ENCODE measurements at regions not wholly inside any gene's neighbourhood (a gene's known extent, or its start where the extent isn't known, plus 50 kb on each side); places are given as distances from the start of the nearest gene placed in this dataset.

DNA sequence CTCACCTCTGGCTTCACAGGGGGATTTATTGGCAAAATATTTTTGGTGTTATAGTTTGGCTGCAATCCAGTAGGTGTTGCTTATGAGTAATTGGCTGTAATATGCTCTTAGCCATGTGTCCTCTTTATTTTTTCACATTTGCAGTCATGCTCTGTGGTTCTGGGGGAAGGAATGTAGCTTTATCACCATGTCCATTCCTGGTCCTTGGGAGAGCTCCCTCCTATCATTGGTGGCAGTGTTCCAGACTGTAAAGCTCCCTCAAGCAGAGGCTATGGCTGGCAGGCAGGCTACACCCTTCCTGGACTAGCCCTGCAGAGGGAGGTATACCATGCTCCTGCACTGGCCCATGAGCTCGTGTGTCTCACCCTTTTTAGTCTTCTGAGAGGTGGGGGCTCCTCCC is 120.0 kb upstream of the FSIP2 start:
- no peaks in the 10 kb centered on the region for H3K79me2 ChIP-seq (ENCODE audit: control insufficient read depth, insufficient read depth, low read length)
- FAIRE-seq = no peak
- no peaks in the 10 kb centered on the region; the same call in 1 of the 2 replicates for H3K9me3 ChIP-seq (replicated peaks; ENCODE audit: control insufficient read depth, insufficient read depth, low read depth, low read length)
- no peak for TF ChIP-seq TEAD2 (tag; IDR thresholded peaks at IDR 0.05)
- TF ChIP-seq MTA1 (IDR thresholded peaks at IDR 0.05; ENCODE audit: borderline replicate concordance) = no peak
- TF ChIP-seq SNRNP70 (optimal IDR thresholded peaks at IDR 0.05; ENCODE audit: low read depth, low read length) = no peak
- TF ChIP-seq HNRNPH1 (optimal IDR thresholded peaks at IDR 0.05; ENCODE audit: low read depth, low read length) = no peak
- TF ChIP-seq, protein P1, sequence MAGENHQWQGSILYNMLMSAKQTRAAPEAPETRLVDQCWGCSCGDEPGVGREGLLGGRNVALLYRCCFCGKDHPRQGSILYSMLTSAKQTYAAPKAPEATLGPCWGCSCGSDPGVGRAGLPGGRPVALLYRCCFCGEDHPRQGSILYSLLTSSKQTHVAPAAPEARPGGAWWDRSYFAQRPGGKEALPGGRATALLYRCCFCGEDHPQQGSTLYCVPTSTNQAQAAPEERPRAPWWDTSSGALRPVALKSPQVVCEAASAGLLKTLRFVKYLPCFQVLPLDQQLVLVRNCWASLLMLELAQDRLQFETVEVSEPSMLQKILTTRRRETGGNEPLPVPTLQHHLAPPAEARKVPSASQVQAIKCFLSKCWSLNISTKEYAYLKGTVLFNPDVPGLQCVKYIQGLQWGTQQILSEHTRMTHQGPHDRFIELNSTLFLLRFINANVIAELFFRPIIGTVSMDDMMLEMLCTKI (IDR thresholded peaks at IDR 0.05; ENCODE audit: partially characterized antibody) = no peak
- no peaks in the 10 kb centered on the region for H3K36me3 ChIP-seq (ENCODE audit: control insufficient read depth, insufficient read depth, low read length)
- WGBS (ENCODE audit: insufficient coverage, low coverage, missing lambda C conversion rate) = 0% methylated on average over 1 of the region's 1 CpG
- no peaks in the 10 kb centered on the region for H4K20me1 ChIP-seq (replicated peaks; ENCODE audit: control insufficient read depth, insufficient read depth, low read length)
- no peaks in the 10 kb centered on the region for H3K27me3 ChIP-seq (ENCODE audit: control insufficient read depth in 2 of 2, insufficient read depth in 2 of 2, low read length in 2 of 2)
- no peak overlapping the region for H2AFZ ChIP-seq (ENCODE audit: low read depth, low read length)
- H3K4me1 ChIP-seq (replicated peaks in 1 of 2; ENCODE audit: control insufficient read depth in 2 of 2, insufficient read depth in 2 of 2, low read length in 2 of 2) = no peaks in the 10 kb centered on the region
- no peak overlapping the region for H3K27ac ChIP-seq (ENCODE audit: extremely low read depth, low read depth, low read length)
- intact Hi-C loops (cut with micrococcal nuclease) (no loop called here), in situ Hi-C loops (cut with MboI) (no loop called here)
- no peak for DNase-seq (ENCODE audit: extremely low read depth in 1 of 4, low spot score in 3 of 4)
- H3K4me3 ChIP-seq = no peak overlapping the region
- no peaks in the 10 kb centered on the region for H3K9me1 ChIP-seq (ENCODE audit: control insufficient read depth, insufficient read depth, low read length)
- no peak for ATAC-seq
- POLR2A ChIA-PET = no interaction called here
- H3K9ac ChIP-seq (ENCODE audit: insufficient read depth in 1 of 2, low read depth in 2 of 2, low read length in 2 of 2) = no peak overlapping the region
- BruUV-seq (replicated peaks) = no TSS peak
- CTCF ChIA-PET (ENCODE audit: low intra/inter-chr PET ratio) = no interaction called here
- no peak overlapping the region for H3K4me2 ChIP-seq (ENCODE audit: insufficient read depth, low read length)

DNA sequence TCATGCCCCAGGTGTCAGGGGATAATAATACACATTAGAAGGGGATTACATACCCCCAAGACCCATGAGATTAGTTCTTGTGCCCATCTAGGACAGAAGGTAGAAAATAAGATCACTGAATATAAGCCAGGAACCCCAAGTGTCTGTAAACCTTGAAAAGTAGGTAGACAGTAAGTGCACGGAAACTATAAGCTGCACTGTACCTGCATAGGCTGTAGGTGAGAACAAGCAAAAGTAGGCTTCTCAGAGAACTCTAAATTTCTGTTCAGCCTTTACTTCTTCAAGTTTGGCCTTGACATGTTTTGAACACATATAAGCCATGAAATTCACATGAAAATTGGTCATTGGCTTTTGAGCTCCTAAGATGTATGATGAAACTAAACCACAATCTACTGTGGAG is 113.0 kb upstream of the FSIP2 start:
- ChIA-PET CTCF (ENCODE audit: low intra/inter-chr PET ratio) (no interaction called here), POLR2A (no interaction called here)
- Histone ChIP-seq H3K4me1 (replicated peaks in 1 of 2; ENCODE audit: control insufficient read depth in 2 of 2, insufficient read depth in 2 of 2, low read length in 2 of 2) (no peaks in the 10 kb centered on the region), H3K27ac (ENCODE audit: extremely low read depth, low read depth, low read length) (no peak overlapping the region), H3K4me2 (ENCODE audit: insufficient read depth, low read length) (no peak overlapping the region), H3K9me3 (replicated peaks; ENCODE audit: control insufficient read depth, insufficient read depth, low read depth, low read length) (no peaks in the 10 kb centered on the region), H2AFZ (ENCODE audit: low read depth, low read length) (no peak overlapping the region), H3K36me3 (ENCODE audit: control insufficient read depth, insufficient read depth, low read length) (no peaks in the 10 kb centered on the region), H3K9ac (ENCODE audit: insufficient read depth in 1 of 2, low read depth in 2 of 2, low read length in 2 of 2) (no peak overlapping the region), H3K27me3 (ENCODE audit: control insufficient read depth in 2 of 2, insufficient read depth in 2 of 2, low read length in 2 of 2) (no peaks in the 10 kb centered on the region), H3K9me1 (ENCODE audit: control insufficient read depth, insufficient read depth, low read length) (no peaks in the 10 kb centered on the region), H3K4me3 (no peak overlapping the region), H3K79me2 (ENCODE audit: control insufficient read depth, insufficient read depth, low read length) (no peaks in the 10 kb centered on the region), H4K20me1 (replicated peaks; ENCODE audit: control insufficient read depth, insufficient read depth, low read length) (no peaks in the 10 kb centered on the region)
- 0% methylated on average over 1 of the region's 1 CpG for WGBS (ENCODE audit: insufficient coverage, low coverage, missing lambda C conversion rate)
- no peak for ATAC-seq
- intact Hi-C loops (cut with micrococcal nuclease) = no loop called here
- FAIRE-seq = no peak
- no peak for DNase-seq (ENCODE audit: extremely low read depth in 1 of 4, low spot score in 3 of 4)
- in situ Hi-C loops (cut with MboI) = no loop called here
- no peak for TF ChIP-seq RBM39 (optimal IDR thresholded peaks at IDR 0.05; ENCODE audit: low read depth, low read length)
- no peak for TF ChIP-seq MECOM (CRISPR knock-in tag; IDR thresholded peaks at IDR 0.05)
- TF ChIP-seq ZNF644 (tag; IDR thresholded peaks at IDR 0.05; ENCODE audit: low read depth) = no peak
- BruUV-seq (replicated peaks) = no TSS peak
